A549 (cell line): ENCODE measurements at regions not wholly inside any gene's neighbourhood (a gene's known extent, or its start where the extent isn't known, plus 50 kb on each side); places are given as distances from the start of the nearest gene placed in this dataset.

Experiments used
- ATAC-seq, 2 experiments: fragments of 200-7000 bp in 1 of 2; fragments of >200 bp in 1 of 2; cut with Nextera tagmentation in 1 of 2; cut with Tn5 transposase in 1 of 2; 3 replicates each; pipeline versions ENCODE4 v1.8.0 to v1.9.1; 2018 to 2020; ENCODE audit warnings: mild to moderate bottlenecking in 1 of 2, moderate library complexity in 1 of 2
- CTCF ChIA-PET: fragments of 300-600 bp; sonication (Branson Sonifier 250); formaldehyde crosslinking; extraction: SDS; loops from one replicate; lab custom pipeline; 2021; ENCODE audit warnings: antibody characterized with exemption, inconsistent platforms; lab: Yijun Ruan, JAX
- POLR2A ChIA-PET: fragments of 350-600 bp; formaldehyde crosslinking; extraction: SDS; loops from one replicate; lab custom pipeline; 2021; ENCODE audit warnings: antibody characterized with exemption, inconsistent platforms; lab: Yijun Ruan, JAX
- DNase-seq, 2 experiments: peaks; one replicate each; pipeline versions ENCODE4 v3.0.0 to v3.0.0-alpha.2; 2011 to 2016; ENCODE audit warnings: low read depth in 1 of 2, low spot score in 1 of 2
- FAIRE-seq: peaks from 2 replicates; lab custom pipeline; 2011; peaks lifted over from hg19 to GRCh38; lab: Jason Lieb, UNC
- H3K27ac ChIP-seq, 2 experiments: fragments of >200 bp; sonication (Bioruptor Twin); formaldehyde crosslinking; 3 replicates each; pipeline ENCODE4 v1.5.1; 2016 to 2017
- H3K4me1 ChIP-seq: fragments of >200 bp; sonication (Bioruptor Twin); formaldehyde crosslinking; 3 replicates; pipeline ENCODE4 v1.6.1; 2016
- H3K4me2 ChIP-seq: fragments of >200 bp; sonication (Bioruptor Twin); formaldehyde crosslinking; 3 replicates; pipeline ENCODE4 v1.6.1; 2016
- H3K4me3 ChIP-seq: fragments of >200 bp; sonication (Bioruptor Twin); formaldehyde crosslinking; 3 replicates; pipeline ENCODE4 v1.5.1; 2016
- H3K9me3 ChIP-seq: fragments of >200 bp; sonication (Bioruptor Twin); formaldehyde crosslinking; 3 replicates; pipeline ENCODE4 v1.6.1; 2016
- ATOH8 ChIP-seq: fragments of 250-450 bp; sonication (Bioruptor Pico); IDR thresholded peaks from 2 replicates; pipeline ENCODE4 v1.5.0; 2020; ENCODE audit warnings: low read depth, mild to moderate bottlenecking, moderate library complexity
- BHLHE40 ChIP-seq: IDR thresholded peaks from 2 replicates; pipeline ENCODE4 v1.6.1; 2012; ENCODE audit warnings: low read depth, low read length, inconsistent platforms
- CBX2 ChIP-seq: fragments of 200-600 bp; sonication (generic); IDR thresholded peaks from 2 replicates; pipeline ENCODE4 v1.6.1; 2016; ENCODE audit warnings: low read depth, mild to moderate bottlenecking, borderline replicate concordance
- CBX8 ChIP-seq: fragments of 200-600 bp; sonication (generic); IDR thresholded peaks from 2 replicates; pipeline ENCODE4 v1.6.1; 2016
- CEBPB ChIP-seq, 2 experiments: fragments of >200 bp in 1 of 2; sonication (Bioruptor Twin) in 1 of 2; formaldehyde crosslinking in 1 of 2; IDR thresholded peaks; 2 replicates each; pipeline ENCODE4 v1.6.1; 2012 to 2016
- CHD2 ChIP-seq: fragments of 150-350 bp; IDR thresholded peaks from 2 replicates; pipeline ENCODE4 v1.6.1; 2014; ENCODE audit warnings: low read length; ENCODE audit not compliant: partially characterized antibody
- EHF ChIP-seq: fragments of 250-450 bp; sonication (Bioruptor Pico); IDR thresholded peaks from 2 replicates; pipeline ENCODE4 v1.5.0; 2020; ENCODE audit warnings: mild to moderate bottlenecking
- EHMT2 ChIP-seq: fragments of 200-600 bp; sonication (generic); IDR thresholded peaks from 2 replicates; pipeline ENCODE4 v1.6.1; 2016; ENCODE audit warnings: antibody characterized with exemption, low read depth, mild to moderate bottlenecking, moderate library complexity
- ELK1 ChIP-seq: fragments of 150-350 bp; IDR thresholded peaks from 2 replicates; pipeline ENCODE4 v1.6.1; 2014; ENCODE audit warnings: low read depth, mild to moderate bottlenecking, low read length
- FOXS1 ChIP-seq: fragments of 250-450 bp; sonication (Bioruptor Pico); IDR thresholded peaks from 2 replicates; pipeline ENCODE4 v1.5.0; 2020; ENCODE audit warnings: mild to moderate bottlenecking, moderate library complexity
- JUNB ChIP-seq: fragments of >200 bp; sonication (Bioruptor Twin); formaldehyde crosslinking; IDR thresholded peaks from 2 replicates; pipeline ENCODE4 v1.6.1; 2016
- KDM5A ChIP-seq: fragments of 200-600 bp; sonication (generic); IDR thresholded peaks from 2 replicates; pipeline ENCODE4 v1.6.1; 2016; ENCODE audit warnings: antibody characterized with exemption, mild to moderate bottlenecking
- MYC ChIP-seq: IDR thresholded peaks from 2 replicates; pipeline ENCODE4 v1.6.1; 2012; ENCODE audit warnings: mild to moderate bottlenecking, inconsistent platforms, low read length, improper control_type of control experiment, borderline replicate concordance
- NFE2L2 ChIP-seq: fragments of 150-350 bp; conservative IDR thresholded peaks from 2 replicates; pipeline ENCODE4 v1.6.1; 2014; ENCODE audit warnings: low read length
- NPAS2 ChIP-seq: fragments of 250-450 bp; sonication (Bioruptor Pico); IDR thresholded peaks from 2 replicates; pipeline ENCODE4 v1.8.0; 2022; ENCODE audit warnings: mild to moderate bottlenecking, moderate library complexity, borderline replicate concordance
- PHF8 ChIP-seq: fragments of 200-600 bp; sonication (generic); IDR thresholded peaks from 2 replicates; pipeline ENCODE4 v1.6.1; 2016; ENCODE audit warnings: low read depth, mild to moderate bottlenecking, antibody characterized with exemption, moderate library complexity, borderline replicate concordance
- POLR2A ChIP-seq: IDR thresholded peaks from 2 replicates; pipeline ENCODE4 v1.6.1; 2012; ENCODE audit warnings: mild to moderate bottlenecking, low read length
- RFX5 ChIP-seq: fragments of 450-650 bp; IDR thresholded peaks from 2 replicates; pipeline ENCODE4 v1.7.1; 2014; ENCODE audit warnings: antibody characterized with exemption, mild to moderate bottlenecking, moderate library complexity
- RNF2 ChIP-seq: fragments of 200-600 bp; sonication (generic); IDR thresholded peaks from 2 replicates; pipeline ENCODE4 v1.6.1; 2016; ENCODE audit warnings: low read depth, mild to moderate bottlenecking, antibody characterized with exemption, moderate library complexity, borderline replicate concordance
- USF2 ChIP-seq: fragments of 450-650 bp; IDR thresholded peaks from 2 replicates; pipeline ENCODE4 v1.6.1; 2014; ENCODE audit warnings: antibody characterized with exemption
- ZC3H11A ChIP-seq: fragments of 450-650 bp; IDR thresholded peaks from 2 replicates; pipeline ENCODE4 v1.6.1; 2014; ENCODE audit warnings: antibody characterized with exemption, mild to moderate bottlenecking
- ZFP36 ChIP-seq: fragments of 450-650 bp; IDR thresholded peaks from 2 replicates; pipeline ENCODE4 v1.6.1; 2014; ENCODE audit warnings: borderline replicate concordance; ENCODE audit not compliant: partially characterized antibody
- ZNF302 ChIP-seq: fragments of 250-450 bp; sonication (Bioruptor Pico); IDR thresholded peaks from 2 replicates; pipeline ENCODE4 v1.9.0; 2021; ENCODE audit warnings: inconsistent platforms, mild to moderate bottlenecking, moderate library complexity
- ZSCAN20 ChIP-seq: fragments of 250-450 bp; sonication (Bioruptor Pico); IDR thresholded peaks from 2 replicates; pipeline ENCODE4 v1.8.0; 2022; ENCODE audit warnings: mild to moderate bottlenecking, moderate library complexity
- WGBS: methylation state at CpG from one replicate; pipeline ENCODE4 v1.1.6; 2017; ENCODE audit errors: missing lambda C conversion rate; 5-methylcytosine and 5-hydroxymethylcytosine counted together

GRCh38 chr17:77686903-77687302, 271.6 kb upstream of the TNRC6C start:
- DNase-seq (no peak), FAIRE-seq (no peak), ATAC-seq (no peak)
- WGBS = 79% methylated on average over 8 of the region's 8 CpGs
- POLR2A ChIA-PET = no interaction called here
- CTCF ChIA-PET = interaction anchor here (0.9 to 2.7 kb wide), 3 partner anchors 33 to 144 kb away, joined by 3 to 8 read pairs (median 3); no protein-coding TSS in a partner anchor
- no peak overlapping the region for H3K4me2 ChIP-seq
- H3K27ac ChIP-seq = no peak overlapping the region
- no peaks in the 10 kb centered on the region for H3K4me1 ChIP-seq
- no peaks in the 10 kb centered on the region for H3K9me3 ChIP-seq
- no peak overlapping the region for H3K4me3 ChIP-seq
- no peak for TF ChIP-seq MYC
- no peak for TF ChIP-seq KDM5A
- TF ChIP-seq CBX8 = no peak
- no peak for TF ChIP-seq EHMT2
- no peak for TF ChIP-seq JUNB
- no peak for TF ChIP-seq NFE2L2
- TF ChIP-seq ZC3H11A = no peak
- no peak for TF ChIP-seq ZFP36
- TF ChIP-seq RFX5 = no peak
- no peak for TF ChIP-seq FOXS1 (CRISPR knock-in tag)
- TF ChIP-seq PHF8 = no peak
- no peak for TF ChIP-seq ELK1
- no peak for TF ChIP-seq USF2
- no peak for TF ChIP-seq NPAS2 (CRISPR knock-in tag)
- no peak for TF ChIP-seq CBX2

- DNase-seq (no peak), FAIRE-seq (no peak), ATAC-seq (no peak)
- CTCF ChIA-PET = no interaction called here
- H3K4me1 ChIP-seq = no peaks in the 10 kb centered on the region
- no peak overlapping the region for H3K27ac ChIP-seq
- 52% methylated on average over 6 of the region's 6 CpGs for WGBS
- no peak overlapping the region for H3K4me2 ChIP-seq
- no peaks in the 10 kb centered on the region for H3K9me3 ChIP-seq
- H3K4me3 ChIP-seq = no peak overlapping the region
- POLR2A ChIA-PET = no interaction called here
- TF ChIP-seq ATOH8 (CRISPR knock-in tag) = no peak
- TF ChIP-seq RNF2 = no peak
- TF ChIP-seq PHF8 = no peak
- TF ChIP-seq CEBPB (IDR thresholded peaks at IDR 0.05) = no peak
- TF ChIP-seq ZNF302 = no peak
- no peak for TF ChIP-seq BHLHE40
- no peak for TF ChIP-seq POLR2A
- no peak for TF ChIP-seq ZFP36
- no peak for TF ChIP-seq EHF
- no peak for TF ChIP-seq KDM5A
- no peak for TF ChIP-seq ZSCAN20 (CRISPR knock-in tag)
- no peak for TF ChIP-seq RFX5
- no peak for TF ChIP-seq NPAS2 (CRISPR knock-in tag)
- TF ChIP-seq USF2 = no peak
- no peak for TF ChIP-seq CHD2
These were observed 271.1 kb upstream of the TNRC6C start for GRCh38 chr17:77687417-77687816.
